LHCN-M2 (cell line): ENCODE measurements at regions not wholly inside any gene's neighbourhood (a gene's known extent, or its start where the extent isn't known, plus 50 kb on each side); places are given as distances from the start of the nearest gene placed in this dataset.
"Not testable (repeated sequence)": the region's sequence is repeated elsewhere in the genome, so short reads cannot be mapped to it uniquely, and the experiment has no call there.

Source experiments
- DNase-seq: peaks from one replicate; pipeline ENCODE4 v3.0.0-alpha.2; 2012; ENCODE audit warnings: low read depth

DNA sequence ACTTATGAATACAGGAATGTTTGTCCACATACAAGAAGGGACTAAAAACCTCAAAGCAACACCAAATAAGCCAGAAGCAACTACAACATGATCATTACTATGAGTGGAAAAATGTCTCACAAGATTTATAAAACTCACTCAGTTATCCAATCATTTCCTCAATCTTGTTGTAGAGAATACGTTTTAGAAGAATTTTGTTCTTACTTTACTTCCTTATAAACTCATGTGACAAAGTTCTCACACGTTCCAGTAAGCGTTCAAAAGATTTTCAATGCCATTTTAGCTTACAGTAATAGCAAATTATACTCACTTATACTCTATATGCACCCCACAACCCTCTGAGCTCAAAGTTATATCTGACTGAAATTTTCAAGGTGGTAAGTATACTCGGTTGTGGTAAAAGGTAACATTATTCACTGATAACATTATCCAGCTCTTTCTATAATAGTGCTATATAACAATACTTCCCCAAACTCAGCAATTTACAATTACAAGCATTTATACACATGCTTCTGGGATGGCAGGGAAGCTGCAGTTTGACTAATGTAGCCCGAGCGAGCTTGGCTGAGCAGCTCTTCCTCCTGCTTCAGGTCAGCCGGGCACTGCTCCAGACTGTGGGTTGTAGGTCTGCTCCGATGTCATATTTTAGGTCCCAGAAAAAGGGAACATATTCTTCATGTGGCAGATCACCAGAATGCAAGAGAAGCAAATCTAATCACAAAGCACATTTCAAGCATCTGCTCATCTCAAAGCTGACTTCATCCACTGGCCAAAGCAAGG is 226.3 kb downstream of the RCHY1 start:
- no peak for DNase-seq

DNA sequence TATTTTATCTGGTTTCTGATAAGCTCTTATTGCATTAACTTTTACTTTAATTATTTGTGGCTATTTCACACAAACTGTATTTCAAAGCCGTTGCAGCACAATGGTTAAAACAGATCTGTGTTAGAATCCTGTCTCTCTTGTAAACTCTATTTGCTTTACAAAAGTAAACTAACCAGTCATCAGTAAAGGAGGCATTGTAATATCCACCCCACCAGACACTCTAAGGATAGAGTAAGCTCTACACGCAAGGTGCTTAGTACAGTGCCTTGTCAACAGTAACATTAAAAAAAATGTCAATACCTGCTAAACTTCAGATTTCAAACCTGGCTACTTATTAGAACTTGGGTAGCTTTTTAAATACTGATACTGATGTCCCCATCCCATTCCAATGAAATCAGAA is 228.4 kb downstream of the RCHY1 start:
- DNase-seq: no peak

DNA sequence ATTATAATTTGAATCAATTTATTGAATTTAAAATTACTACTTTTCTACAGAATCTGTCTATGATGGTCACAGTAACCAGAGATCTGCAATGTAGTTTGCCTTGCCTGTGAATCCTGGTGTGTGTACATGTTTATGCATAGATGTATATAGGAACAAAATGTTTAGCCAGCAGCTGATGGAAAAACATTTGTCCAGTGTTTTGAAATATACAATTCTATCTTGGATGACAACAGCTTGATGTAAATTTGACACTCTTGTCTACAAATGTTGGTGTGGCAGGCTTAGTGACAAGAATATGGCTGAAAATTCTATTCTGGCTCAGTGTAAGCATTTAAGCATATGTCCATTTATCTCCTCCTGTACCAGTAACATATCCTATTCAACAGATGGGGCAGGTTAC is 229.4 kb downstream of the RCHY1 start:
- DNase-seq: no peak

DNA sequence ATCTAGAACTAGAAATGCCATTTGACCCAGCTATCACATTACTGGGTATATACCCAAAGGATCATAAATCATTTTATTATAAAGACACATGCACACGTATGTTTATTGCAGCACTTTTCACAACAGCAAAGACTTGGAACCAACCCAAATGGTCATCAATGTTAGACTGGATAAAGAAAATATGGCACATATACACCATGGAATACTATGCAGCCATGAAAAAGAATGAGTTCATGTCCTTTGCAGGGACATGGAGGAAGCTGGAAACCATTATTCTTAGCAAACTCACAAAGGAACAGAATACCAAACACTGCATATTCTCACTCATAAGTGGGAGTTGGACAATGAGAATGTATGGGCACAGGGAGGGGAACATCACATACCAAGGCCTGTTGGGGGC is 233.7 kb downstream of the RCHY1 start:
- not testable (repeated sequence) for DNase-seq

DNA sequence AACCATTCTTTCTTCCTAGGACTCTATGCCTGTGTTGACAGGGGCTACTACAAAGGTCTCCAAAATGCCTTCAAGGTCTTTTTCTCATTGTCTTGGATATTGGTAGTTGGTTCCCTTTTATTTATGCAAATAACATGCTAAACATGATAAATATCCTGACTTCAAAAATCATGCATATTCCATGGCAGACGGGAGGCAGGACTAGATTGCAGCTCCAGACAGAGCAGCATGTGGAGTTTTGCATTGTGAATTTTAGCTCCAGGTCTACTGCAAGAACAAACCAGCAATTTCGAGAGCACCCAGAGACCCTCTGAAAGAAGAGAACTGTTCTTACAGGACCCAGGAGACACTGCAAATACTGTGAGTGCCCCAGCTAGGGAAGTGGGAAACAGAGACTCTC is 254.9 kb downstream of the RCHY1 start:
- DNase-seq: no peak

DNA sequence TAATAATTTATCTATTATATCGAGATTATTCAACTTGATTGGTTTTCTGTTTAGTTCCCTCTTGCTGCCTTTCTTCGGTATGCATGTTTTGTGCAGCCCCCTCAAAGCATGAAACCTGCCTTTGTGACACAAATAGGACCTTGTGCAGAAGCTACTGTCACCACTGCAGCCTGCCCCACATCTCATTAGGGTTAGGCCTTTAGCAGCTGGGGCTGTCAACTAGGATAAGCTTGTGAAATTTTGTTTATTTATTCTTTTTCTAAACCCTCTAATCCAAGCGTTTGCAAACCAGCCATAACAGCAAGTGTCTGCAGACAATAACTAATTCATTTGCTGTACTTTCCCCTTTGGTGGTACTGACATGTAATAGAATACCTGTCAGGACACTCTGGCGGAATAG is 258.9 kb downstream of the RCHY1 start:
- no peak for DNase-seq

DNA sequence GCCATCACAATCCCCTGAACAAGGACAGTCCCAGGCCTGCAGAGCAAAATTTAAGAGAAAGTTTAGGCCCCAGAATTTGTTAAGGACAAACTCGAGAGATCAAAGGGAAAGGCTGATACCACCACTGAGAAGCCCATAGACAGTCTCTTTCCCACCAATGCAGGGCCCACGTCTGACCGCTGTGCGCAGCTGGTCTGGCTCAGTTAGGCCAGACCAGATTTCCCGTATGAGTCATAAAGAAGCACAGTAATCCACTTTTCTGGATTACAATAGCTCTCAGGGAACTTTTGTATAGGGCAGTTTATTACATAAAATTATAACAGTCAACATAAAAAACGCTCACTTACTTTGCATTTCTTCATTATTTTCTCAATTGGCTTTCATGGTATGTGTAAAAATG is 259.5 kb downstream of the RCHY1 start:
- peak; percentile 50 for DNase-seq

DNA sequence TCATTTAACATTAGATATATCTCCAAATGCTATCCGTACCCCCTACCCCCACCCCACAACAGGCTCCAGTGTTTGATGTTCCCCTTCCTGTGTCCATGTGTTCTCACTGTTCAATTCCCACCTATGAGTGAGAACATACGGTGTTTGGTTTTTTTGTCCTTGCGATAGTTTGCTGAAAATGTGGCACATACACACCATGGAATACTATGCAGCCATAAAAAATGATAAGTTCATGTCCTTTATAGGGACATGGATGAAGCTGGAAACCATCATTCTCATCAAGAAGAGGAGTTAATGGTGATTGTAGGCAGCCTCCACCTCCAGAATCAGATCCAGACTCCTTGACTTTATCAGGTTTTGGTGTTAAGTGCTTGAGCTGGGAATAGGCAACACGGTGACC is 261.1 kb downstream of the RCHY1 start:
- DNase-seq: not testable (repeated sequence)

DNA sequence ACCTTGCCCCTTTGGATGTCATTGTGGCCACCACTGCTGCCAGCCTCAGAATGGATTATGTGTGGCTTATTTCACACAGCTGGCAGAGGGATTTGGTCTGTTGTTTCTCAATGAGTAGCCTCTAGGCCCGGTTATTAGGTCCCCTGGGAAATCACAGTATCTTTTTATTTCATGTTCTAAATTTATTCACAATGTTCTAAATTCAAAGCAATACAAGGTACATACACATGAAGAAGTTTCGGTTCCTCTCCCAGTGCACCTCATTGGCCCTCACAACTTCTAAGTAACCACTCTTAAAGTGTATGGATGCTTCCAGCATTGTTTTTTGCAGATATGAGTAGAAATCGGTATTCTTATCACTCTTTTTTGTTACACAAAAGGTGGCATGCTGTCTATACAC is 262.7 kb downstream of the RCHY1 start:
- peak; percentile 6 for DNase-seq

DNA sequence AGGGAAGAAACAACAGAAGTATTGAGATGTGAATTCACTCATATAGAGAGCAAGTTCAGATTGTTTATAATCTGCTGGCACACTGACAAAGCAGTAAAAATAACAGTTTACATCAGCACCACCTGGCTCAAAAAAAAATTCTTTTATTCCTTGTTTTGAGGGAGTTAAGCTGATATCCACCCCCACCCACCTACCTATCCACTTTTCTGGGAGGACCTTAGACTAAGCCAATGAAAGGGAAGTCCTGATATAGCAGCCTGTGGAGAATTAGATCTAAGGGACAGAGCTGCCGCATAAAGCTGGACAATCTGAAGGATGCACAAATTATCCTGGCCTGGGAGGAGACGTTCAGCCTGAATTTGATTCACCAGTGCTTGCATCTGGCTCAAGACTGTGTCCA is 264.5 kb downstream of the RCHY1 start:
- no peak for DNase-seq

DNA sequence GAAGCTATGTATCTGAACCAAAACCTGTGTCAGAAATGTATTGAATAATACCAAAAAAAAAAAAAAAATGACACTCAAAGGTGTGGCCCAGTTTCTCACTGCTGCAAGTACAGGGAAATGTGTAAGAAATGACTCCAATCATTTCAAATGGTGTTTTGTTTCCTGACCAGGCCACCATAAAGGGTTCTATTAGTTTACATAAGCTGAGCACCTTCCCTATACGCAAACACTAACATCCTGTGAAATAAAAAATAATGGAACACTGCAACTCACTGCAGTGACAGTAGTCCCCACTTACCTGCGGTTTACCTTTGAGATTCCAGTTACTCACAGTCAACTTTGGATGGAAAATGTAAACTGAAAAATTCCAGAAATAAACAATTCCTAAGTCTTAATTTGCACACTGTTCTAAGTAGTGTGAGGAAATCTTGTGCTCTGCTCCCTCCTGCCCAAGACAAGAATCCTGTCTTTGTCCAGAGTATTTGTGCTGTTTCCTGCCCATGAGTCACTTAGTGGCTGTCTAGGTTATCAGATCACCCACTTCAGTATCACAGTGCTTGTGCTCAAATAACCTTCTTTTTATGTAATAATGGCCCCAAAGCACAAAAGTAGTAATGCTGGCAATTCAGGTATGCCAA is 265.3 kb downstream of the RCHY1 start:
- peak; percentile 24 for DNase-seq

DNA sequence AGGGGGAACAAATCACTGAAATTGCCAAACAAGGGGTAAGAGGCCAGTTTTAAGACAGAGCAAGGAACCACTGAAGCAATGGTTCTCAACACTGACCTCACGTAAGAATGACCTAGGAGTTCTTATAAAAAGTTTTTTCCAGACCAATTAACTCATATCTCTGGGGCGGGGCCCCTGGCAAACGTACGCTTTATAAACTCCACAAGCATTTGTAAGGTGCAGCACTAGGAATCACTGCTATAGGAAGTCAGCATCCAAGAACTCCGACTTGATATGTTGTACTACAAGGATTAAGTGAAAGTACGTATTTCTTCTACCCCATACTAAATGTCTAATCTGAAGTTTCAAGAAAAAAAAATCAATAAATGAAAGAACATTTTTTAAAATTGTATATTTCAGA is 269.9 kb downstream of the RCHY1 start:
- no peak for DNase-seq

DNA sequence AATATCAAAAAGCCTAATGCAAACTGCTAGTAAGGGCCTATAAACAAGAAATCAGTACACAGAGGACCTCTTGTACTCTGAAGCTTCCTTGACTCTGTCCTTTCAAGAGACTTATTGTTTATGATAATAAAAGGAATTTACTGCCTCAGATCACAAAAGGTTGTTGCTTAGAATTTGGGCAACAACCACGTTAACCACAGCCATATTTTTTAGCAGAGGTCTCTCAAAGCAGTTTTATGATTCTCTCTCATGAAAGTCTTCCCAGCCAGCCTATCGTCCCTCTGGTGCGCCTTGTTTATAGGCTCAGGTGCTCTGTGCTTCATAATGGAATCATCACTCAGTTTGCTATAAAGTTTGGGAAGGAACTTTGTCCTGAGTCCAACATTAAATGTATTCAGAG is 270.6 kb downstream of the RCHY1 start:
- no peak for DNase-seq

DNA sequence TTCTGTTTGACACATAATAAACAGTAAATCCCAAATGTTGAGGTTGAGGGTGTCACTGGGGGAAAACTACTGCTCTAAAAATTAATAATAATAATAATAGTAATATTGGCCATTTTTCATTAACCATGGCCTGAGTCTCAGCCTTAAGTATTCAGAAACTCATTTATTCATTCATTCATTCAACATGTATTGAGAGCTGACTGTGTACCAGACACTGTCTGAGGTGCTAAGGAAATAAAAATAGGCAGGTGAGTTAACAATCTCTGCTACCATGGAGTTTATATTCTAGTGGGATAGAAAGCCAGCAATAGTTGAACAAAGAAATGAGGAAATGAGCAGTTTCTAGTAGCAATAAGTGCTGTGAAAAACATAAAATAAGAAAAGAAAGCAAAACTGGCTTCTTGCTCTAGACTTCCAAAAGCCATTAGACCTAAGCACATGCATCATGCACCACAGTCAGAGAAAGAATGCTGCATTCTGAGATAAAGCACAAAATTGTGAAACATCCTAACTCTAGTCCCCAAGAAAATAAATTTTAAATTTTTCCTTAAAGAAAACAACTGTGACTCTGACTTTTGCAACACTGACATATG is 278.7 kb downstream of the RCHY1 start:
- DNase-seq: no peak

DNA sequence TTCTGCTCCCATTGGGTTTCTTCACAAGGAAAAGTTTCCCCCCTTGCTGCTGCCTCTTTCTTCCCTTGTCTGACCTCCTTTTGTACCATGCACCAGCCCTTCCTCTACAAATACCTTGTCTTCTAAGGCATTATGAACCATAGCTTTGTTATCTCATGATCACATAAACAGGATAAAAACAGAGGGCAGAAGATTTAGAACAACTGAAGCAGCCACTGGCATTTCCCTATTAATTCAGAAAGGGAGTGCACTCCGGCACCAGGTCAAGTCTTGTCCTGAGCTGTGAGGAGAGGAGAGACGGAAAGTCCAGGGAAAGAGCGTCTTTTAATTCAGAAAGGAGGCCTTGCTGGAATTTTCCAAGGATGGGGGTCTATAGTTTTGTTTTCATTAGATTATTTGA is 281.7 kb downstream of the RCHY1 start:
- DNase-seq: no peak

DNA sequence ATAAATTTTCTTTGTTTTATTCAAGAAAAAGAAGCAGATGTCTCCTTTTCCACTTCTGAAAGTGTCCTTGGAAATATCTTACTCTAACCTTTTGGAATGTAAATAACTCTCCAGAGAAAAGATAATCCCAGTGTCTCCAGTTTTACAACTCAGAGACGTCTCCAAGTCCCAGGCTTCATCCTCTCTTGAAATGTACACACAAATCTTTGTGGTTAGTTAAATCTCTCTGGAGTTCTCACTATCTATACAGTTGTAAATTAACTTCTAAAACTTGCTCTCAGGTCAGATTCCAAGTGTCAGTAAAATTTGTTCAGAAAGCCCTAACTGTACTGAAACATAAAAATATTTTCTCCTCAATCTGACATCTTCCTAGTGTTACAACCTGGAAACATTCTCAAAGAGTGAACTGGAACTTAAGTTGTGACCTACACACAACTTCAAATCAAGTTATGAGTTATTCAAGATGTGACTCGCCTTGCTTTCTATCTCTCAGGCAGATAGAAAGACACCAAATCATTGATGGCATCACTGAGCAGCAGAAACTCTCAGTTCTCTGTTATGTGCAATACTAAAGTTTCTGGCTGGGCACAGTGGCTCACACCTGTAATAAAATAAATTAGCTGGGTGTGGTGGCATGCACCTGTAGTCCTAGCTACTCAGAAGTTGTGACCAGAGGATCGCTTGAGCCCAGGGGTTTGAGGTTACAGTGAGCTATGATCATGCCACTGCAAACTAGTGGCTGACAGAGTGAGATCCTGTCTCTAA is 284.2 kb downstream of the RCHY1 start:
- no peak for DNase-seq

DNA sequence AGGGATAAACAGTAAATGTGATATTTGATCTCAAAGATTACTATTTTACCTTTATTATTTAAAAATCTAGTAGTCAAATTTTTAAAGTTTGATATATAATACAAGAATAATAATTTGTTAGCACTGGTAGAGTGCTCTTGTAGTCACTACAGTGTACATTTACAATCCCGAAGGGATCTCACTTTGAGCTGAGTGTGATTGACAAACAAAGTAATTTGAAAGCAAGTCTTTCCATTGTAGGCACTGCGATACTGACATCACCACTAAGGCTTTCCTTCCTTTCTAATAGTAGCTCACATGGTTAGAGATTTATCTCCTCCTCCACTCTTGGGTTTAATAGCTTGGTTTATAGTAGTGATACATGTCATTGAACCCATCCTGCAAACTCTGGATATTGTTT is 280.6 kb downstream of the PARM1 start:
- DNase-seq: no peak

DNA sequence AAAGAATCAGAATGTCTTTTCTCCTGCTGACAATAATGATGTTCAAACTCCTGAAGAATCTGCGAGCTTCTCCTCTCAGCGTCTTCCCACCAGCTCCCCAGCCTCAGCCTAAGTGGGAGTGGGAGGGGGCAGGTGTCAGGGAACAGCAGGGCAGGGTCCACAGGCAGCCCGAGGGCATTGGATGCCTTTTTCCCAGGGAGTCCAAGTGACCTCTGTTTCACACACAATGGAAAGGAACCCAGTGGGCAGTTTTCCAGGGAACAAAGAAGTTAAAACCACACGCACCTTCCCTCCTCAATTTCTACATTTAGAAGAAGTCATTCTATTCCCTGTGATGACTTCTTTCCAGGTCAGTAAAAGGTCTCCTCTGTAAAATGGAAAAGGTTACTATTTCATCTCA is 278.5 kb downstream of the PARM1 start:
- no peak for DNase-seq

DNA sequence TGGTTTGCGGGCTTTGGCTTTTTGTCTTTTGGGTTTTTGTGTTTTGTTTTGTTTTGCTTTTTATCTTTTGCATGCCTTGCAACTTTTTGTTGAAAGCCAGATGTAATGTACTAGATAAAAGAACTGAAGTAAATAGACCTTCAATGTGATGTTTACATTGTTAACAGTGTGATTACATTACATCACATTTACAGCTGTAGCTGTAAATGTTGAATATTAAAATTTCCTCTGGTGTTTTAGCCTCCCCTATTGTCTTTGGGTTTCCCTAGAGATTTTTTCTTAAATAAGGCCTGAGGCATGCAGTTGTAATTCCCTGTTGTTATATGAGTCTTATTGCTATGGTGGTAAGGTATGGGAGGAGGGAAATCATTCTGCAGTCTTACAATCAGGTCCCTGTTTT is 275.0 kb downstream of the PARM1 start:
- DNase-seq: no peak

DNA sequence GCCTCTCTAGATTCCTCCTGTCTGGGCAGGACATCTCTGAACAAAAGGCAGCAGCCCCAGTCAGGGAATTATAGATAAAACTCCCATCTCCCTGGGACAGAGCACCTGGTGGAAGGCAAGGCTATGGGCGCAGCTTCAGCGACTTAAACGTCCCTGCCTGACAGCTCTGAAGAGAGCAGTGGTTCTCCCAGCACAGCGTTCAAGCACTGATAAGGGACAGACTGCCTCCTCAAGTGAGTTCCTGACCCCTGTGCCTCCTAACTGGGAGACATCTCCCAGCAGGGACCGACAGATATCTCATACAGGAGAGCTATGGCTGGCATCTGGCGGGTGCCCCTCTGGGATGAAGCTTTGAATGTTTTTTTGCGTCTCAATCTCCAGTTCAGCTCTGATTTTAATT is 262.2 kb downstream of the PARM1 start:
- DNase-seq: no peak

DNA sequence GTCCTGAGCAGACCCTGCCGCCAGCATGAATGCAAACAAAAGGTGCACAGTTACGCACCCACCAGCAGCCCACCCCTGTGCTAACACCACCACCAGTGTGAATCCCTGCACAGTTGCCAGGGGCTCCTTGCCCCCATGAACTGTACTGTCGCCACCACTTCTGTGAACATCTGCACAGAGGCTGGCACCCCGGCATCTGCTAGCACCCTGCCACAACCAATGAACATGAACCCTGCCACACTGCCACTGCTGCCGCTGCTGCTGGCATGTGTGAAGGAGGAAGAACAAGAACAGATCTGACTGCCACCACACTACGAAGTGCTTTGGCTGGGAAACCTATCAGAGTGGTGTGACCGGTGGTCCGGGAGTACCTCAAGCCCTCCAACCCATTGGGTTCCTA is 261.3 kb downstream of the PARM1 start:
- no peak for DNase-seq

DNA sequence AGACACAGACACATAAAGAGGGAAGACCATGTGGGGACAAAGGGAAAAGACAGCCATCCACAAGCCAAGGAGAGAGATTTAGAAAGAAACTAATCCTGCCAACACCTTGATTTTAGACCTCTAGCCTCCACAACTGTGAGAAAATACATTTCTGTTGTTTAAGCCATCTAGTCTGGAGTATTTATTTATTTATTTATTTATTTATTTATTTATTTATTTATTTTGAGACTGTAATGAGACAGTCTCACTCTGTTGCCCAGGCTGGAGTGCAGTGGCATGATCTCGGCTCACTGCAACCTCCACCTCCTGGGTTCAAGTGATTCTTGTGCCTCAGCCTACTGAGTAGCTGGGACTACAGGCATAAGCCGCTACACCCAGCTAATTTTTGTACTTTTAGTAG is 259.3 kb downstream of the PARM1 start:
- not testable (repeated sequence) for DNase-seq
